Muscle of leg (tissue), 3 donors: ENCODE measurements at regions not wholly inside any gene's neighbourhood (a gene's known extent, or its start where the extent isn't known, plus 50 kb on each side); places are given as distances from the start of the nearest gene placed in this dataset.
A peak's percentile ranks its signal among the peaks of the same experiment; 100 is the strongest.
"Not testable (repeated sequence)": the region's sequence is repeated elsewhere in the genome, so short reads cannot be mapped to it uniquely, and the experiment has no call there.

Experiments
- DNase-seq: peaks from one replicate; pipeline ENCODE4 v3.0.0; 2013
- H3K27ac ChIP-seq: one replicate; pipeline ENCODE4 v1.5.1; 2013; ENCODE audit warnings: mild to moderate bottlenecking, low read length, control low read depth
- H3K27me3 ChIP-seq: one replicate; pipeline ENCODE4 v1.6.1; 2013; ENCODE audit warnings: low read length; ENCODE audit not compliant: control insufficient read depth, insufficient read depth
- H3K36me3 ChIP-seq: one replicate; pipeline ENCODE4 v1.6.1; 2013; ENCODE audit warnings: low read length; ENCODE audit not compliant: control insufficient read depth, insufficient read depth
- H3K4me1 ChIP-seq: one replicate; pipeline ENCODE4 v1.6.1; 2013; ENCODE audit warnings: low read length; ENCODE audit not compliant: control insufficient read depth, insufficient read depth
- H3K4me3 ChIP-seq: one replicate; pipeline ENCODE4 v1.5.1; 2013; ENCODE audit warnings: low read length, control low read depth
- H3K9me3 ChIP-seq: replicated peaks from 2 replicates; pipeline ENCODE4 v1.6.1; 2013; ENCODE audit warnings: low read depth, low read length; ENCODE audit not compliant: control insufficient read depth
- WGBS: methylation state at CpG from one replicate; pipeline ENCODE4 v1.1.5; 2013; ENCODE audit warnings: missing lambda C conversion rate; ENCODE audit not compliant: insufficient coverage; 5-methylcytosine and 5-hydroxymethylcytosine counted together

DNA sequence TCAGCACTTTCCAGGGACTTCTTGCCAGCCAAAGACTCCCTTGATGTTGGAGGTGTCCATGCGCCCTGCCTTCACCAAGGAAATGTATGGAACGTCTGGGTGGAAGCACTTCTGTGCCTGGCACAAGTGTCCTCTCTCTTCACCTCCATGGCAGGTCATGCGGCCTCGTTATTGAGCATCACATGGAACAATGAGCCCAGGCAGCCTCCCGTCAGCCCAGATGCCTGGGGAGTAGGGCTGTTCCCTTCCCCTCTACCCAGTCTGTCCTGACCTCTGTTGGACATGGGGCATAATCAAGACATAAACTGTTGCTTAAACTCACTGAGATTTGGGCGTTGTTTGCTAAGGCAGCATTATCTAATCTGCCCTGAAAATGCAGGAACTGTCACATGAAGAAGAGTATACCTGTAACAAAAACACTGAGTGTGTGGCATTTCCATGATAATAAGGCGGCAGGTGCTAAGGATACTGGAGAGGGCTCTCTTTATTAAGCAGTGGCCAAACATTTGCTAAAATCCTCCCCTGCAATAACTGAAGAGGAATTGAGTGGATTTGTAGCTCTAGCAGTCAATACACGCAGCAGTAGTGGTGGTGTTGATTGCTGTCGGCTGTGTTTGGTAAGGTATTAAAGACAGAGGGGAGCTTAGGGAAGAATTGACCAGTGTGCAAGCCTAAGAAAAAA, 338.2 kb upstream of the ATP10A start:
- Histone ChIP-seq H3K4me1 (peaks cover 4% of the 10 kb centered on the region), H3K4me3 (no peak overlapping the region), H3K27me3 (no peaks in the 10 kb centered on the region), H3K27ac (no peak overlapping the region), H3K9me3 (no peaks in the 10 kb centered on the region), H3K36me3 (no peaks in the 10 kb centered on the region)
- DNase-seq: no peak
- WGBS: 65% methylated on average over 7 of the region's 9 CpGs

DNA sequence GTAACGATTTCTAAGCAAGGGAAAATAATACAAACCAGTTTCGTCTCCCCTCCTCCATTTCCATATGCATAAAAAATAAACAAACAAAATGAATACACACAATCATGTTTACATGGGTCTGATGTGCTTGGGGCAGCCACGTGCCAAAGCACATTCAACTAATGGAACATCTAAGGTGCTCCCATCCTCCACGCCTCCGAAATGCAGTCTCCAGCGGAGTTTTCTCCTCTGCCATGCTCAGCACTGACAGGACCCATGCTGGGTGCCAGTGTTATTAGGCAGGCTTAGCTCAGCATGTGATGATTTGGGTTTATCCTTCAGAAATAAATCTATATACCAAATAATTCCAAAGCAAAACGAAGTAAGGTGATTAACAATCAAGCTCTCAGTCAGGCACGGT, 337.3 kb upstream of the ATP10A start:
- no peaks in the 10 kb centered on the region for H3K36me3 ChIP-seq
- no peaks in the 10 kb centered on the region for H3K27me3 ChIP-seq
- WGBS: 68% methylated on average over 7 of the region's 8 CpGs
- no peak overlapping the region for H3K27ac ChIP-seq
- H3K4me1 ChIP-seq: peaks cover 4% of the 10 kb centered on the region
- H3K9me3 ChIP-seq: no peaks in the 10 kb centered on the region
- no peak overlapping the region for H3K4me3 ChIP-seq
- DNase-seq: no peak

GRCh38 chr15:26197719-26198118, 334.6 kb upstream of the ATP10A start:
- Histone ChIP-seq H3K27ac (peak overlapping the region; percentile 49), H3K27me3 (no peaks in the 10 kb centered on the region), H3K4me3 (no peak overlapping the region), H3K9me3 (no peaks in the 10 kb centered on the region), H3K36me3 (no peaks in the 10 kb centered on the region), H3K4me1 (peaks cover 4% of the 10 kb centered on the region)
- 76% methylated on average over 5 of the region's 5 CpGs for whole genome bisulfite sequencing
- peak; percentile 69 for DNase-seq

GRCh38 chr15:26197060-26197459, 333.9 kb upstream of the ATP10A start:
- DNase-seq: peak; percentile 14
- Histone ChIP-seq H3K4me3 (no peak overlapping the region), H3K27ac (peak overlapping the region; percentile 49), H3K4me1 (peaks cover 6% of the 10 kb centered on the region), H3K27me3 (no peaks in the 10 kb centered on the region), H3K36me3 (no peaks in the 10 kb centered on the region), H3K9me3 (no peaks in the 10 kb centered on the region)
- WGBS: 32% methylated on average over 1 of the region's 1 CpG

GRCh38 chr15:26191193-26191592, 328.1 kb upstream of the ATP10A start:
- Histone ChIP-seq H3K27me3 (no peaks in the 10 kb centered on the region), H3K4me1 (peaks cover 7% of the 10 kb centered on the region), H3K36me3 (no peaks in the 10 kb centered on the region), H3K4me3 (no peak overlapping the region), H3K27ac (no peak overlapping the region), H3K9me3 (no peaks in the 10 kb centered on the region)
- DNase-seq: no peak
- WGBS: no CpG with 5 or more reads among the region's 2 CpGs

GRCh38 chr15:26186138-26186537, 323.0 kb upstream of the ATP10A start:
- H3K27ac ChIP-seq, H3K4me3 ChIP-seq, H3K9me3 ChIP-seq, H3K4me1 ChIP-seq, DNase-seq, H3K36me3 ChIP-seq, H3K27me3 ChIP-seq: not testable (repeated sequence)
- WGBS: 87% methylated on average over 9 of the region's 10 CpGs

DNA sequence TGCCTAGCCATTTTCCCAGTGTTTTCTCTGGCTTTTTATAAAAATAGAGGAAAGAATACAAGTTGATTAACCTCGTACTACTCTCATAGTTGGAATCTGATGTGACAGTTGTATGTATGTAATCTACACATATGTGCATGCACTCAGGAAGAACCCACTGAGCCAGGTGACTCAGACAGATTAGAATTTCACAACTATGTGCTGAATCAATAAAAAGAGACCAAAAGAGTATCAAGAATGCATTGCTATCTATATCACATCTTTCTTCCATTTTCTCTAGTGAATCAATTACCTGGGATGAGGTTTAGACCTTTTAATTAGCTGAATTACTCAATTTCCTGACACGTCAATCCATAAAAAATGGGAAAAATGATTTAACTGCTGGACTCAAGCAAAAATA, 319.3 kb upstream of the ATP10A start:
- Histone ChIP-seq H3K4me3 (no peak overlapping the region), H3K27me3 (no peaks in the 10 kb centered on the region), H3K9me3 (no peaks in the 10 kb centered on the region), H3K36me3 (no peaks in the 10 kb centered on the region), H3K4me1 (peaks cover 5% of the 10 kb centered on the region), H3K27ac (no peak overlapping the region)
- no peak for DNase-seq
- no CpG with 5 or more reads among the region's 2 CpGs for WGBS

DNA sequence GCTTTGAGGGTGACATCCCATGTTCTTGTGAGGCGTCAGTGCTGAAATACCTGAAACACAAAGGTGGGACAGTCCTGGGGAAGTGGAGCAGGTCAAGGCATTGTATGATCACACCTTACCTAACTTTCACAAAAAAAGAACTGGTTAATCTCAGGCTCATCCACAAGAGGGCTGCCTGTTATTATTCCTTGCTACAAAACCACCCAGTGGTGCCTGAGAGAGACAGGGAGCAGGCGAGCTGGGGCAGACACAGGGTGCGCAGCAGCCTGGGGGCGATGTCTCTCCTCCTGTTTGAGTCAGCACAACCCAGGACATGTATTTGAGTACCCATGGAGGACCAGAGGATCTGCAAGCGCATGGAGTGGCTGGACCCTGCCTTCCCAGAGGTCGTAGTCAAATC, 316.8 kb upstream of the ATP10A start:
- Histone ChIP-seq H3K27me3 (no peaks in the 10 kb centered on the region), H3K4me1 (no peaks in the 10 kb centered on the region), H3K27ac (no peak overlapping the region), H3K4me3 (no peak overlapping the region), H3K36me3 (no peaks in the 10 kb centered on the region), H3K9me3 (no peaks in the 10 kb centered on the region)
- 54% methylated on average over 3 of the region's 6 CpGs for WGBS
- DNase-seq: no peak

DNA sequence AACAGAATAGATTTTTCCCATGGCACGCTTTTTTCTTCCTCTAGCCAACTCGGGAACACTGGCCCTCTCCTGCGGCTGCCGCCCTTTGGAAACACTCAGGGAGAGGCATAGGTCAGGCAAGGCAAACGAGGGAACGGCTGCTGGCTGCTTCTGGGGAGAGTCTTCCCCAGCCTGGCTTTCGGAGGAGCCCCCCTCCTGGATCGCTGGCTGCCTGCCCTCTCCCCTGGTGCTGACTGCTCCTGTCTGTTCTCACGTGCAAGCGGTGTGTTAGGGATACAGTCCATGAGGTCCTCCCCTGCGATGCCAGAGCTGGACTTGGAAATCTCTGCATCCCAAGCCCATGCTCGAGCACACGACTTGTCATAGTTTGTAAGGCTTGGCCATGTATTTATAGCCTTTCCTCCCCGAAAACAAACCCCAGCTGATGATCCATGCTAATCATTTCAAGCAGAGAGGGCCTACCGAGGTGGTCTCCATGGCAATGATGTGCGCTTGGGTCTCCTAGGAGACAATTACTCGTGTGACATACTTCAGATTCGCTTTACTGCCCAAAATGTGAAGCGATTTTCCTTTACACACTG, 315.6 kb upstream of the ATP10A start:
- Histone ChIP-seq H3K9me3 (no peaks in the 10 kb centered on the region), H3K27me3 (no peaks in the 10 kb centered on the region), H3K36me3 (no peaks in the 10 kb centered on the region), H3K4me1 (no peaks in the 10 kb centered on the region), H3K27ac (no peak overlapping the region), H3K4me3 (no peak overlapping the region)
- WGBS: 16% methylated on average over 5 of the region's 19 CpGs
- DNase-seq: peak; percentile 10

DNA sequence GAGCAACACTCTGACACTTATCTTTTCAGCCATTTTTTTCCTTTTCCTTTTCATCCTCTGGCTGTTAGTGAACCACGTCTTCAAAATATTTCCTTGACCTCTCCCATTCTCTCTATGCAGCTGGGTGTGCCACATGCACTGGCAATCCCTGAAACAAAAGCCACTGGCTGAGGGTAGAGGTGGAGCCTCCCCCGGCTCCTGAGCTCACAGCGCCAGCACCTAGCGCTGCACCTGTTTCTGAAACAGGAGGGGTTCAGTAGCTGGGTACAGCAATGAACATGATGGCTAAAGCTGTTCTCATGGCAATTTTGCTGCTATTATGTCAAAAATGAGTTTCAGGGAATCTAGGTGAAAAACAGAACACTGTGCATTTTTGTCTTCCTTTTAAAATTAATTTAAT, 314.7 kb upstream of the ATP10A start:
- Histone ChIP-seq H3K9me3 (no peaks in the 10 kb centered on the region), H3K27me3 (no peaks in the 10 kb centered on the region), H3K27ac (no peak overlapping the region), H3K36me3 (no peaks in the 10 kb centered on the region), H3K4me1 (no peaks in the 10 kb centered on the region), H3K4me3 (no peak overlapping the region)
- no peak for DNase-seq
- 67% methylated on average over 4 of the region's 4 CpGs for WGBS

DNA sequence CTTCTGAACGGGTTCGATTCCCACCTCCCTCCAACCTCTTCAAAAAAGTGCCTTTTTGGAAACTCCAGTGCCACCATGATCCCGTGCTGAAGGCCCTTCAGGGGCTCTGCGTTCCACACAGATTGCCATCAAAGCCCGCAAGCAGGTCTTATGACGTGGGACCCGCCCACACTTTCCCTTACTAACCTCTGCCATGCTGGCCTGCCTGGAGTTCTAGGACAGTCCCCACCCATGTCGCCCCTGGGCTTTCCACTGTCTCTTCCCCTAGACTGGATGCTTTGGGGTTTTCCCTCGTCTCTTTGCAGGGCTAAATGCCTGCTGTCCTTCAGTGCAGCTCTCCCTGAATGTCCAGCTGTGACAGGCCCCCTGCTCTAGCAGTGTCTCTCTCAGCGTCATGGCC, 313.7 kb upstream of the ATP10A start:
- 75% methylated on average over 8 of the region's 10 CpGs for WGBS

More for the DNA sequence above, 313.7 kb upstream of the ATP10A start:
- Histone ChIP-seq H3K4me1 (no peaks in the 10 kb centered on the region), H3K9me3 (no peaks in the 10 kb centered on the region), H3K27ac (no peak overlapping the region), H3K27me3 (no peaks in the 10 kb centered on the region), H3K4me3 (no peak overlapping the region), H3K36me3 (no peaks in the 10 kb centered on the region)
- no peak for DNase-seq
